AG08395 (cell line): ENCODE measurements at regions not wholly inside any gene's neighbourhood (a gene's known extent, or its start where the extent isn't known, plus 50 kb on each side); places are given as distances from the start of the nearest gene placed in this dataset.
"Not testable (repeated sequence)": the region's sequence is repeated elsewhere in the genome, so short reads cannot be mapped to it uniquely, and the experiment has no call there.

Experiments
- DNase-seq: peaks from one replicate; pipeline ENCODE4 v3.0.0; 2012; ENCODE audit warnings: mixed read lengths, low spot score

DNA sequence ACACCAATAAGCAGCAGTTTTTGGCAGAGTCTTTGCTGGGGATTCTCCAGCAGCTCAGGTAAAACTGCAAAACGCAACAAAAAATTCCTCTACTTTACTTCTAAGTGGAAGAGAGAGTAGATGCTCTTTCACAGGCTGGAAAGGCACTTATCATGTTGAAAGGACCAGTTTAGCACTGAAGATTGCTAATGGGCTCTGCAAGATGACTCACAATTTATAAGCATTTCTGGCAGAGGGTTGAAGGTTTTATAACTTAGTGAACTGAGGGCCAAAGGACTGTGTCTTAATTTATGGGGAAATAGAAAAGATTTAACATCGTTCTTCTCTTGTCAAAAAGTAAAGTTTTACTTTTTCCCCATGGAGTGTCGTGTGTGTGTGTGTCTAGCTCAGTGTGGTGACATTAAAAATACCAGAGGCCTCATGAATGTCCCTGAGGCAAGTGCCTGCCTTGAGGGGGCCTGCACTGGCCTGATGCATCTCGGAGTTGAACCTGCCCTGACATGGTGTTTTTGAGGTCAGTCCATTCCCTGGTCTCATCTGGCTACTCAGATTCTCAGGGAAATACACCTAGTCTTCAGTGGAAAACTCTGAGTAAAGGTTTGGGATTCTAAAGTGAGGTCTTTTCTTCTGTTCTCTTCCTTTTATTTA, 1092.0 kb downstream of the NAALADL2 start:
- peak; percentile 52 for DNase-seq

DNA sequence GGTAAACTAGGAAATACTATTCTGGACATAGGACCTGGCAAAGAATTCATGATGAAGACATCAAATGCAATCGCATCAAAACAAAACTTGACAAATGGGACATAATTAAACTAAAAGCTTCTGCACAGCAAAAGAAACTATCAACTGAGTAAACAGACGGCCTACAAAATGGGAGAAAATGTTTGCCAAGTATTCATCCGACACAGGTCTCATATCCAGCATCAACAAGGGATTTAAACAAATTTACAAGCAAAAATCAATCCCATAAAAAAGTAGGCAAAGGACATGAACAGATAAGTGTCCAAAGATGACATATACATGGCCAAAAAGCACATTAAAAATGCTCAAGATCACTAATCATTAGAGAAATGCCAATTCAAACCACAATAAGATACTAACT, 1088.9 kb downstream of the NAALADL2 start:
- no peak for DNase-seq

GRCh38 chr3:175941352-175941751, 1082.2 kb downstream of the NAALADL2 start:
- DNase-seq = no peak

DNA sequence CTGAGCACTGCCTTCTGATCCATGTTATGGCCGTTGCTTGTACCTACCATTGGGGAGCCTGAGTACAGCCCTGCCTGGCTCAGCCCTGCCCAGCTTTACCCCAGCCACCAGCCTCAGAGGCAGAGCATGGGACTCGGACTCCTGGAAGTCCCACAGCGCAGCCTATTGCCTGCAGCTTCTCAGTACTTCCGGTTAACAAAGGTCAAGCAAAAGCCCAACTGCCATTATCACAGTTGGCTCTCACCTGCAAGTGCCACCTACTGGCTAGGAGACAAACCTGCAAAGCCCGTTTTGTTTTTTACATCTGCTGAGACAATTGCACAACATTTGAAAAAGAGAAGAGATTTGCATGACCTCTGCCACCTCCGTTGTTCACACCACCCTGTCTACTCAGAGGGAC, 1081.7 kb downstream of the NAALADL2 start:
- no peak for DNase-seq

DNA sequence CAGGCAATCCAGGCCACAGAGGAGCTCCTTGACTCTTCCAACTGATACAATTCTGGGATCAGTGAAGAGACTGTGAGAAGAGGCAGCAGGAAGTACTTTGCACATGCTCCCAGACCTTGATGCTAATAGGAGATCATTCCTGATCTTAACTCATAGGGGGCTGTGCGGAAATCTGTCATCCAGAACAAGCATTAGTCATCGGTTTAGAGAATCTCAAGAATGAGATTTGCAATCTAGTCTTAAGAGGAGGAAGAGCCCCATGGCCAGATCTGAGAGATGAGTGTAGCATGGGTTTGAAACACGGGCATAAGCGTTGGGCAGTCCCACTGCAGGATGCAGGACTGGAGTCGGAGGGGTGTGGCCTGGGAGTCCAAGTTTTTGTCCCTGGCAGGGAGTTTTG, 1081.1 kb downstream of the NAALADL2 start:
- DNase-seq = peak; percentile 6

DNA sequence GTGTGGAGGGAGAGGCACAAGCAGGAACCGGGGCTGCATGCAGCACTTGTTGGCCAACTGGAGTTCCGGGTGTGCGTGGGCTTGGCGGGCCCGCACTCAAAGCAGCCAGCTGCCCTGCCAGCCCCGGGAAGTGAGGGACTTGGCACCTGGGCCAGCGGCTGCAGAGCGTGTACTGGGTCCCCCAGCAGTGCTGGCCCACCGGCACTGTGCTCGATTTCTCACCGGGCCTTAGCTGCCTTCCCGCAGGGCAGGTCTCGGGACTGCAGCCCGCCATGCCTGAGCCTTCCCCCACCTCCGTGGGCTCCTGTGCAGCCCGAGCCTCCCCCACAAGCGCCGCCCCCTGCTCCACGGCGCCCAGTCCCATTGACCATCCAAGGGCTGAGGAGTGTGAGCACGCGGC, 1078.2 kb downstream of the NAALADL2 start:
- not testable (repeated sequence) for DNase-seq

- no peak for DNase-seq
These were observed 1073.5 kb downstream of the NAALADL2 start for GRCh38 chr3:175932586-175932985.

- no peak for DNase-seq
These were observed 1060.0 kb downstream of the NAALADL2 start for GRCh38 chr3:175919133-175919532.

DNA sequence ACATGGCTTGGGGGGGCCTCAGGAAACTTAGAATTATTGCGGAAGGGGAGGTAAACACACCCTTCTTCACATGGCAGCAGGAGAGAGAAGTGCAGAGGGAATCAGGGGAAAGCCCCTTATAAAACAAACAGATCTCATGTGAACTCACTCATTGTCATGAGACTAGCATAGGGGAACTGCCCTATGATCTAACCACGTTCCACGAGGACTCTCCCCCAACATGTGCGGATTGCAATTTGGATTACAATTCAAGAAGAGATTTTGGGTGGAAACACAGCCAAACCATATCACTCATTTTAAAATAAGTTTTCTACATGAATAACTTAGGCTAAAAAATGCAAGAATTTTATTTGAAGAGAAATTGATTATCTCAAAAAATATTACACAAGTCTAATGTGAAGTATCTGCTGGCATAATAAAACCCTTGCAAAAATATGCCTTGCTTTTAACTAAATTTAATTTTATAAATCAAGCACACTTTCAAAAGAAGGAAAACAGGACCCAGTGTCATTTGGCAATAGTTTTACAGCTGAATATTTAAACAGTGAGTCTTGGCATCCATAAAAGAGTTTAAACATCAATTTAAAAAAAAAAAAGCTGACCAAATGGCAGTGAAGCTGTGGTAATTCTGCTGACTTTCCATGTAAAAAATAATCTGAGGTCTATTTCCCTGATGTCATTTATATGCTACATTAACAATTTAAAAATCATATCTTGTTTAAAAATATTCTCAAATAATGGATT, 1057.2 kb downstream of the NAALADL2 start:
- DNase-seq = no peak

GRCh38 chr3:175914785-175915184, 1055.7 kb downstream of the NAALADL2 start:
- no peak for DNase-seq

DNA sequence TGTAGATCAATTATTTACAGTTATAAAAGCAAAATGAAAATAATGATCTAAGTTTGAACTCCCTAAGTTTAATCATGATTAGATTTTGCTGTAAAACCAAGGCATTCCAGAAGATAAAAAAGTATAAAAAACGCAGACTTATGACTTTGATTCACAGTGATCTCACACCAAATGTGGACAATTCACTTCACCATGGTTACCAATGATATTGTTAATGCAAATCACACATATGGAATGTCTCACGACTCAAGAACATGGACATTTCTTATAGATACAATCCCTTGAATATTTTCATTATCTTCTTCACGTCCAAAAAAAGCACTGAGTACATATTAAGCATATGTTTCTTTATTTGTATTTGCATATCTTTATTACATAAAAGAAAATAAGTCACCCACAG, 1054.2 kb downstream of the NAALADL2 start:
- no peak for DNase-seq

GRCh38 chr3:175911937-175912336, 1052.8 kb downstream of the NAALADL2 start:
- DNase-seq = no peak

DNA sequence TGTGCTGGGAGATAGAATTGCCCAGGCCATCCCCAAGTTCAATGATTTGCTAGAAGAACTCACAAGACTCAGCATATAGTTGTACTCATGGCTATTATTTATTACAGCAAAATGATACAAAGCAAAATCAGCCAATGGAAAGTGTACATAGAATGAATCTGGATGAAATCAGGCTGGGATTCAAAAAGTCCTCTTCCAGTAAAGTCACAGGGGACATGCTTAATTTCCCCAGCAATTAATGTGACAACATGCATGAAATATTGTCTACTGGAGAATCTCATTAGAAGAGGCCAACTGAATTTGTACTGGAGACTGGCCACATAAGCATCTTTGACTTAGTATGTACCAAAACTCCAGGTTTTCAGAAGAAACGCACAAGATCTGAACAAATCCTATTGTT, 1043.1 kb downstream of the NAALADL2 start:
- no peak for DNase-seq

- no peak for DNase-seq
These were observed 1039.1 kb downstream of the NAALADL2 start for GRCh38 chr3:175898194-175898593.

GRCh38 chr3:175896655-175897054, 1037.5 kb downstream of the NAALADL2 start:
- DNase-seq = no peak

DNA sequence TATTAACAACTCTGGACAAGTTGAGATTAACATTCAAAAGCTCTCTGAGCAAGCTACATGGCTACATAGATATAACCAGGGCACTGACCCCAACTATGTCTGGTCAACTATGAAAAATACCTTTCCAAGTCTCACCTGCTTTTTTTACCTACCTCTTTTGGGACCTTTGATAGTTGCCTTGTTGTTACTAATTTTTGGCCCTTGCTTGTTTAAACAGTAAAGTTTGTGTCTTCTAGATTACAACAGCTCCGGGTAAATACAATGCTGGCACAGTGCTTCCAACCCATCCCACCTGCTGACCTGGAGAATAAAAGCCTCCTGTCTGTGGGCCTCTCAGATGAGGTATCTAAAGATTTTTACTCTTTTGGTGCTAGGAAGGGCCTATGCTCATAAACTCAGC, 1036.6 kb downstream of the NAALADL2 start:
- DNase-seq = no peak

DNA sequence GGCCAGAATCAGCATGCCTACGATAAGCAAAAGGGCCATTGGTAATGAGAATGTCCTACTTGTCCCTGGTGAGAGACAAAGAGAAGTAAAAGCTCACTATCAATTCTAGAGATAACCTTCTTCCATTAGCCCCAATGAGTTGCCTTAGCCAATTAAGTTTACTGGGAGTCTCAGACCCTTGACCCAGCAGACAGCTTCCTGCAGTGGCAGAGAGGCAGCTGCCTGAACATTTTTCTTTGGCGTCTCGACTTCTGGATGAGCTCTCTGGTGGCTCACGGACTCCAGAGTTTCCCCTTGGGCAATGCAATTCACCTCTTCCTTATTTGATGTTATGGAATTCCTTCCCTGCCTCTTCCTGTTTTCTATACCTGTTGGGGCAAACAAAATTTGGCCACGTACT, 1034.4 kb downstream of the NAALADL2 start:
- no peak for DNase-seq

DNA sequence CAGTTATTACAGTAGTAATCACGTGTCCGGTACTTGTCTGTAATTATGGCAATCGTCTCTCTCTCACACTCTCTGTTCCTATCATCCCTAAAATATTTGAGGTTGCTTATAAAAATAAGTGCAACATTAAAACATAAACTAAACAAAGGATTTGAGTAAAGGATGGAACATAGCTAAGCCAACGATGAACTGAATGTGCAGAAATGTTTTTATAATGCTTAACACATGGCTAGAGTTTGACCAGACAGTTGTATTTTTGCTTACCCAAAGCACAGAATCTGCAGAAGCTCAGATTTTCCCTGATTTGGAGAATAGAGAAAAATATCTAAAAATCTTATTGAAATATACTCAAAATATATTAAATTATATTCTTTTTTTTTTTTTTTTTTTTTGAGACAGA, 1030.9 kb downstream of the NAALADL2 start:
- DNase-seq = no peak

- DNase-seq = no peak
These were observed 1026.2 kb downstream of the NAALADL2 start for GRCh38 chr3:175885231-175885766.

DNA sequence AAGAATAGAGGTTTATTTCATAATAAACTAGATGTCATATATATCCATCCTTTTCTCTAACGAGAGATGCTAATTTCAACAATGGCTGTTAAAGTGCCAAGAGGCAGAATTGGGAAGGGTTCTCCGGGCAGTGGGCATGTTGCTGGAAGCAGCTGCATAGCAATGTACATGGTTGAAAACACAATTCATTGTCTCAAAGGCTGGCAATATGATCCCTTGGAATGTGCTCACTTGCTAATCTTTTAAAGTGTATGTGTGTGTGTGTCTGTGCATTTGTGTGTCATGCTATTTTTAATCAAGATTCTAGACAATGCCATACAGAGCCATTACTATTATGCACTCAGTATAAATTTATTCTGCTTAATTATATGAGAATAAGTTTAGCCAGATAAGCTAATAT, 1020.3 kb downstream of the NAALADL2 start:
- DNase-seq = no peak

DNA sequence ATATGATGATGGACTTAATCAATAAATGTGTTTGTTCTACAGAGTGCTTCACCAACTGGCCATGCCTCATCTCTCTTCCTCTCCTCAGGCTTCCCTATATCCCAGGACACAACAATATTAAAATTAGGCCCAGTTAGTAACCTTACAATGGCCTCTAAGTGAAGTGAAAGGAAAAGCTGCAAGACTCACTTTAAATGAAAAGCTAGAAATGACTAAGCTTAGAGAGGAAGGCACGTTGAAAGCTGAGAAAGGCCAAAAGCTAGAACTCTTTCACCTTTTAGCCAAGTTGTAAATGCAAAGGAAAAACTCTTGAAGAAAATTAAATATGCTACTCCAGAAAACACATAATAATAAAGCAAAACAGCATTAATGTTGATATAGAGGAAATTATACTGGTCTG, 1010.3 kb downstream of the NAALADL2 start:
- no peak for DNase-seq

DNA sequence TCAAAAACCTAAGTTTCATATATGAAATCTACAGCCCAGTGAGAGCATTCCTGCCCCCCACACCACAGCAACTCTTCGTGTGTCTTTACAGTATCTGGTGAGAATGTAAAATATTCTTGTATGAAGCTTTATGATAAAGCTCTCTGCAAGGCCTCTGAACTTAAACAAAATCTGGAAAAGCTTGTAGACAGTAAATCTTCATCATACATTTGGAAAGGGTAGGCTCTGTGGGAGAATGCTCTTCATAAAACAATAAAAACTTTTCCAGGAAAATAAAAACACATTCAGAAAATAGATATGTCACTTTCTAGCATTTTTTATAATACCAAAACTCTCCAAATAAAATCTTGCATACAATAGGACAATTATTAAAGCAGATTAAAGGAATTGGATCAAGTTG, 1009.5 kb downstream of the NAALADL2 start:
- no peak for DNase-seq

- no peak for DNase-seq
These were observed 1006.6 kb downstream of the NAALADL2 start for GRCh38 chr3:175865724-175866123.

DNA sequence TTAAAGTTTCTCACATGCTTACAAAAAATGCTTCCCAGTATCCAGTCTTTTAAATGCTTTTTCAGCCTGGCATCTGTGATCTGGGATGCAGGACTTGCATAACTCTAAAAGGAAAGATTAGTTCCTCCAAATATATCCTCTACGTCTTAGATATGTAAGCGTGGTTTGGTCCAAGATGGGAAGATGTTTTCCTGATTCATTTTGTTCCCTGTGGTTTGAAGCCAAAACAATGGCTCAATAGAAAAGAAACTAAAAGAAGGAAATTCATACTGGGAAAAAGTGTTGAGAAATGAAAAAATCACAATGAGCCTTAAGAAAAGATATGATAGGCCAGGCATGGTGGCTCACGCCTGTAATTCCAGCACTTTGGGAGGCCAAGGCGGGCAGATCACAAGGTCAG, 1002.8 kb downstream of the NAALADL2 start:
- DNase-seq = no peak
